Fibroblast of skin of back (primary cell): ENCODE measurements at regions not wholly inside any gene's neighbourhood (a gene's known extent, or its start where the extent isn't known, plus 50 kb on each side); places are given as distances from the start of the nearest gene placed in this dataset.

ENCODE experiments used
- DNase-seq: peaks from one replicate; pipeline ENCODE4 v3.0.0-alpha.2; 2013

DNA sequence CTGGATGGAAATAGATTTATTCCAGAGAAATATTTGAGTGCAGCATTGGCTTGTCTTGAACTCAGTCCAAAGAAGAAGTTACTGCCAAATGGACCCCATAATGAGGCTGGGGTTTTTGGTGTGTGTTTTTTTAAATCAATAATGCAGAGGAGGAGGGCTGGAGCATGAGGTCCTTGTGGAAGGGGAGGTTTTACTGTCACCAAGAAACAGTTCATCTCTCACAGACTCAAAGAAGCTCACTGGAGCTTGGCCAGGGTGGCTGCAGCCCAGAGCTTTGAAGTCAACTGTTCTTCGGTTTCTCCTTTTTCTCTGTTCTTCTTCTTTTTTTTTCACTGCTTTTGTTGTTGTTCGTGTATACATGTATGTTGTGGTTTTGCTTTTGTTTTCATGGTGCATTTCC is 377.7 kb downstream of the FBXW7 start:
- no peak for DNase-seq

DNA sequence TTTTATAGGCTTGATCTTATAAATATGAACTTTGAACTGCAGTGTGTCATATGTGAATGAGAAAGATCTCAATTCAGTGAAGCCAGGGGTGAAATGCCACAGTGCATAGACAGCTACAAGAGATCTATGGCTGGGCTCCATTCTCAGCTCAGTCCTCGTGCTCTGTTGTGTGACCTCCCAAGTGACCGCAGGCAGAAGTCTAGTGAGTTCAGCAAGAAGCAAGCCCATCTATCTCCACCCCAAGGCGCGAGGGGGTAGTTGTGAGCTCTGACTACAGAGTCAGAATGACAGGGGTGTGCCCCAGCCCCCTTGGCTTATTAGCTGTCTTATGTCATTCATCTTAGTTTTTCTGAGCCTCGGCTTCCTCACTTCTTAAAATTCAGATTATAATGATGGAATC is 378.3 kb downstream of the FBXW7 start:
- DNase-seq: no peak

DNA sequence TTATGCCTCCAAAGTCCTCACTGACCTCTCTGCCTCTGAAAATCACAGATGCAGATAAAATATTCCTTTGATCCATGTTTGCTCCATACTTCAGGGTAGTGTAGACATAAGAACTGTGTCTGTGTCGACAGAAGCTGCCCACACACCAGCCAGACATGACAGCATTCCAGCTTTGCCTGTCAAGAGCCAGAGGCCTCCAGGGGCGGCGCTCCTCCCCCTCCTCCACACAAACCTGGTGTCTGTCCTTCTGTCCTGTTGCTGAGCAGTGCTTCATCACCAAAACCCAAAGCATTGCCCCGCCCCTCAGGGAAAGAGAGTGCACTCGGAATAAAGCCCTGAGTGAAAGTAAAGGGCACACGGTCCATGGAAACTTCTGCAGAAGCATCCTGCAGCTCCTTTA is 379.4 kb downstream of the FBXW7 start:
- no peak for DNase-seq

DNA sequence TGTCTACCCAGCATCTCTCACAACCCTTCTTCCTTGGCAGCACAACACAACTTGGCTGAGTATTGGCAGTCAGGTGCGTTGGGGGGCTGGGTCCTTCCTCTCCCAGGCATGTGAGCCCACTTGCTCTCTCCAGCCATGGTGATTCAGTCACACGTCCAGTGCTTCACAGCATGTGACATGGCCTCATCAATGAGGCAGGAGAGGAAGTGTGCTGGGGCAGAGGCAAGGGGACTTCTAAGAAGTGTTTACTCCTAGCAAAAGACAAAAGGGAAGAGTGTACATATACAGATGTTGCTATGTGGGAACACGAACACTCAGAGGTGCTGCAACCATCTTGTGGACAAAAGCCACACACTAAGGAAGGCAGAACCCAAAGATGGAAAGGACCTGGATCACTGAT is 380.8 kb downstream of the FBXW7 start:
- no peak for DNase-seq

DNA sequence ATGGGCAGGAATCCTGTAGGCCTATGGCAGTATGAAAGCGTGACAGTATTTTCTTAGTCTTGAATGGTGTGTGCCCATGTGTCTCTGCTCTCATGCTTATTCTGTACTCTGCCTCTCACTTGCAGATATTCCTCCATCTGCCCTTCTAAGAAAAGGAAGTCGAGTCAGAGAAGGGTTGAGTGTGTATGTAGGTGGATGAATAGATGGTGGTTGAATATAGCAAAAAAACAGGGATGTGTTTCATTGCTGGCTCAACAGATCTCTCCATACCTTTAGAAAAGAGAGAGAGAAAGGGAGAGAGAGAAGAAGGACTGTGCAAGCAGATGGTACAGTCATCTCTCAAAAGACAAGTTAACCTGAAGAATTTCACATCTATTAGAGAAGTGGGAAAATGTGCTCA is 381.5 kb downstream of the FBXW7 start:
- DNase-seq: no peak

DNA sequence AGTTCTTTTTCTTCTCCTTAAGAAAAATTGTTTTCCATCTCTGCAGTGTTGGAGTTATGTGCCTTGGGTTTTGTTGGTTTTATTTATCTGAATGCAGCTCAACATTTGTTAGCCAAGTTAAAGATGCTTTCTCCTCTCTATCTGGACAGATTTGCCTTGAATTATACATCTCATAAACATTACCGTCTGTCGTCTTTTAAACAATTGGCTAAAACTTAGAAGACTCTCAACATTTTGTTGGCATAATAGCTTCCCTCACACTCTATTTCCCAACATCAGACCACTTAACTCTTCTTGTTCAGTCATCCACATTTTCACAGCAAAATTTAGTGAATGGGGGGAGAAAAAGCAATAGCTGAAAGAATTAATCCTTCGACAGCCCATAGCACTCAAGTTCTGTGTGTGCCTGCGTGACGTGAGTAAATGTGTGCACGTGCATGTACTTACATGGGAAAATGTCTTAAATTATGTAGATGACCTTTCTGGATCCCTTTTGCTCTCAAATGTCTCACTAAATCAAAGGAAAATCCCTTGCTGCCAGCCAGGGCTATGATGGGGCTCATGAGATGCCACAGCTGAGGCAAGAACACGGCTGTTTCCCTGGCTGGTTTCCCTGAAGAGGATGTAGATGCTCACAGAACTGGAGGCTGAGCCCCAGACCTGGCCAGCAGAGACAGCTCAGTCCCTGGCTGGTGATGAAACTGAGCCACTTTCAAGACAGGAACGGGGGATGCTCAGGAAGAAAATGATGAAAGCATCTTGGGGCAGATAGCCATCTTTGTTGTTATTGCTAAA is 382.2 kb downstream of the FBXW7 start:
- DNase-seq: no peak

DNA sequence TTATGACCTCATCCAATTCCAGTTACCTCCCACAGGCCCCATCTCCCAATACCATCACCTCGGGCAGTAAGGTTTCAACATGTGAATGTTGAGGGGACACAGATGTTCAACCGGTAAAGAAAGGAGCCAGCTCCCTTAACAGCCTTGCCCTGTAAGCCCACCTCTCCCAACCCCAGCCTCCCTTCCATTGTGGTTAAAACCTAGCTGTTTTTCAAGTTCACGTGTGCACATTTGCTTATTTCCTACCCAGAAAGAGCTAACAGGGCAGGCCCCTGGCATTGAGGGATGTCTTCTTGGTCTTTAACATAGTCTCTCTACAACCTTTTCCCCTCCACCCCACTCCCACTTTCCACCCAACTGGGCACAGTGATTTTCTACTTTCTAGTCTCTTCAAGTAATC is 385.7 kb downstream of the FBXW7 start:
- DNase-seq: no peak

DNA sequence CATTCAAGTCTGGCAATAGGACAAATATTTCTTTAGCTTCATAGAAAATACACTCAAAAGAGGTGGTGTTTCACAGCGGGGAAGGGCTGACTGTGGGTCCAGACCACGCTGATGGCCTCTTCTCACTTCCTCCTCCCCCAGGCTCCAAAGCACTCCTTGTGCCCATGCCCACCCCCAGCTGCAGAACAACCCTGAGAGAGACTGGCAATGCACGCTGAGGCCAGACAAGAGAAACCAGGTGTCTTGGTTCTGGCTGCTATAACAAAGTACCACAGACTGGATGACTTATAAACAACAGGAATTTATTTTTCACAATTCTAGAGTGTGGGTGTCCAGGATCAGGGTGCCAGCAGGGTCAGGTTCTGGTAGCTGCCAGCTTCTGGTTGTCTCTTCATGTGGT is 386.1 kb downstream of the FBXW7 start:
- no peak for DNase-seq

DNA sequence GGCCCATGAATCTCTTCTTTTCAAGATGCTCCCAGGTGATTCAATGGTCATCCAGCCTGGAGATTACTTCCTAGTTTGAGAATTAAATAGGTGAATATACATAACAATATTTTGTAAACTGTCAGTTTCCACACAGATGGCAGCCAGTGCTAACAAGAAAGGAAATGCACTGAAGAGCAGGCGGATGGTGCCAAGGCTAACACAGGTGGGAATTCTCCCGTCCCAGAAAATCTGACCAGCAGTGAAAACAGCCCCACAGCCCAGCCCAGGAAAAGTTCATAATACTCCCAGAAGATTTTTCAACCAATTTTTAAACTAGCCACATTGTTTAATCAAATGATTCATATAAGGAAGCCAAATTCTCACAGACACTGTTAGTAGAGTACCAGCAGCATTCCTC is 387.2 kb upstream of the GATB start:
- DNase-seq: no peak

DNA sequence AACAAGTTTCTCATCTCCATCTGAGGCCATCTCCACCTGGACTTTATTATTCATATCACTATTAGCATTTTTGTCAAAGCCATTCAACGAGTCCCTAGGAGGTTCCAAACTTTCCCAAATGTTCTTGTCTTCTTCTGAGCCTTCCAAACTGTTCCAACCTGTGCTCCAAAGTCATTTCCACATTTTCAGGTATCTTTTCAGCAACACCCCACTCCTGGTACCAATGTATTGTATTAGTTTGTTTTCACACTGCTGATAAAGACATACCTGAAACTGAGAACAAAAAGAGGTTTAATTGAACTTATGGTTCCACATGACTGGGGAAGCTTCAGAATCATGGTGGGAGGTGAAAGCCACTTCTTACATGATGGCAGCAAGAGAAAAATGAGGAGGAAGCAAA is 385.4 kb upstream of the GATB start:
- DNase-seq: no peak

DNA sequence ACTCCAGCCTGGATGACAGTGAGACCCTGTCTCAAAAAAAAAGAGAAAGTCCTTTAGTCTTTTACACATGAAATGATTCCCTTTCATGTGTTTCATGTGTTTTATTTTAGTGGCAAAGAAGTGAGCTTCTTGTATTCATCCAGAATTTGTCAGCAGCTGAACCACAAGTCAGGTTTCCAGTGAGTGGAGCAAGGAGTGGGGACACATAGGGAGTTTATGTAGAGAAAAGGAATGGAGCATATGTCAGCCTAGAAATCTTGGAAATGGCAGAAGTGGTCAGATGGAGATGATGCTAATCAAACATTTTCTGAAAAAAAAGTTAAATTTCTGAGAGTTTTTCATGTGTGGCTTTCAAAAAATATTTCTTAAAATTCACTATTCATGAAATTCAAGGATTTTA is 383.0 kb upstream of the GATB start:
- DNase-seq: no peak

DNA sequence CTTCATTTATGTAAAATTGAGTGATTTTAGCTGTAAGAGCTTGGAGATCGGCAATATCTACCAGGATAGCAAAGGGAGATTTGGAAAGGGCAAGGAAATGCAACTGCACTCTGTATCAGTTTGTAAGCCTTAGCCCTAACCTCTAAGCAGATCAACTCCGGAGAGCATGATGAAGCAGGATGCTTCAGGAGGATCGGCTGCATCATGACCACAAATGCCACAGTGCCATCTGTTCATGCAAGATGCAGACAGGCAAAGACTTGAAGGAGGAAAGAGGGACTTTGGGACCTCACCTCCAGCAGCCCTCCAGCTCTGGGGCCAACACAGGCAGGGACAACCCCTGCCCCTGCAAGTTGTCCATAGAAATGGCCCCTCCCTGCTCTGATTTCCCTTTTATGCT is 377.6 kb upstream of the GATB start:
- DNase-seq: no peak

DNA sequence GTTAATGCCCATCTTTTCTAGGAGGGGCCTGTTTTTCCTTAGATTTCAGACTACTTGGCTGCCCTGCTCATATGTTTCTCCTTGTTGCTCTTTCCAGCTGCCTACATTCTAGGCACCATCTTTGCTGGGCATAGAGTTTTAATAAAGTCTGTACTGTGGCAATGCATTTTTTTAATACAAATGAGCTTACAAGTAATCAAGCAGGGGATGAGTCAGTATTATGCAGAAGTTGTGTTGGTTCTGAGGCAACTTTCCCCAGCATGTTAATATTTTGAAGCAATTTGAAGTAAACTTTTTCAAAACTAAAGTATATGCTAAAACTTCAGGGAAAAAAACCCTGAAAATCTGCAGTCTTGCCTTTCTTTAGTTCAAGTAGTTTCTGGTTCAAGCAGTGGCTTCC is 372.0 kb upstream of the GATB start:
- DNase-seq: no peak

DNA sequence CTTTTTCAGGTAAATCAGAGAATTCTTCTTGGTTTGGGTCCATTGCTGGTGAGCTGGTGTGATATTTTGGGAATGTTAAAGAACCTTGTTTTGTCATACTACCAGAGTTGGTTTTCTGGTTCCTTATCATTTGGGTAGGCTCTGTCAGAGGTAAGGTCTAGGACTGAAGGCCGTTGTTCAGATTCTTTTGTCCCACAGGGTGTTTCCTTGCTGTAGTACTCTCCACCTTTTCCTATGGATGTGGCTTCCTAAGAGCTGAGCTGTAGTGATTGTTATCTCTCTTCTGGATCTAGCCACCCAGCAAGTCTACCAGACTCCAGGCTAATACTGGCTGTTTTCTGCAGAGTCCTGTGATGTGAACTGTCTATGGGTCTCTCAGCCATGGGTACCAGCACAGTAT is 367.5 kb upstream of the GATB start:
- DNase-seq: no peak

DNA sequence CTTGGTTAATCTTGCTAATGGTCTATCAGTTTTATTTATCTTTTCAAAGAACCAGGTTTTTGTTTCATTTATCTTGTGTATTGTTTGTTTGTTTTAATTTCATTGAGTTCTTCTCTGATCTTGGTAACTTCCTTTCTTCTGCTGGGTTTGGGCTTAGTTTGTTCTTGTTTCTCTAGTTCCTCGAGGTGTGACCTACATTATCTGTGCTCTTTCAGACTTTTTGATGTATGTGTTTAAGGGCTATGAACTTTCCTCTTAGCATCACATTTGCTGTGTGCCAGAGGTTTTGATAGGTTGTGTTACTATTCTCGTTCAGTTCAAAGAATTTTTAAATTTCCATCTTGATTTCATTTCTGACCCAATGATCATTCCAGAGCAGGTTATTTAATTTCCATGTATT is 365.4 kb upstream of the GATB start:
- no peak for DNase-seq

DNA sequence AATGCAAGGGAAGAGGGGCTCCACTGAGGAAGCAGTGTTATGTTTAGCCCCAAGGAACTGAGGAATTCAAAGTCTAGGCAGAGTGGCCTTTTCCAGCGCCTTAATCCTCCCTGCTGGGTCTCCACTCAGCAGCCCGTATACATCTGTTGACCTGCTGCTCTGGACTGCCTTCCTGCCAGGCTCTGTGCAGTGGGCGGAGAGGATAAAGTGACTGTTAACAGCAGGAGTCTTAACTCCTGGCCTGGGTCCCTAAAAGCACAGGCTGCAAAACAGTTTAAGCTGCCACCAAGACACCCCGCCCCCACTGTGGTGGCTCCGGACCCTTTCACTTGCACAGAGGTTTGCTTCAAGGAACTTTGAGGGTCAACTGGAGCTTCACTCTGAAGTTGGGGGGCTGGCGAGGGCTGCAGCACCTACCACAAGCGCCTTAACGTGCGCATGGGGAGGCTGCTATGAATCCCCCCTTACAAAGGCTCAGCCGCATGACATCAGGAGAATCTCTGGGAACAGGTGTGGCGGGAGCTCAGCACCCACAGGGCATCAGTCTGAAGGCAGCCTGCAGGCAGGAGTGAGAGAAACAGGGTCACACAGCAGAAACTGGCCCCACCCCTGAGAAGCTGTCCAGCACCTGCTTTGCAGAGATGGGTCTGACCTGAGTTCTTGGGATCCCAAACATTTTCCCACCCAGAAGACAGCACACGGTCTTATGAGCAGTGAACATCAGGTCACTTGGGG is 358.2 kb upstream of the GATB start:
- no peak for DNase-seq

DNA sequence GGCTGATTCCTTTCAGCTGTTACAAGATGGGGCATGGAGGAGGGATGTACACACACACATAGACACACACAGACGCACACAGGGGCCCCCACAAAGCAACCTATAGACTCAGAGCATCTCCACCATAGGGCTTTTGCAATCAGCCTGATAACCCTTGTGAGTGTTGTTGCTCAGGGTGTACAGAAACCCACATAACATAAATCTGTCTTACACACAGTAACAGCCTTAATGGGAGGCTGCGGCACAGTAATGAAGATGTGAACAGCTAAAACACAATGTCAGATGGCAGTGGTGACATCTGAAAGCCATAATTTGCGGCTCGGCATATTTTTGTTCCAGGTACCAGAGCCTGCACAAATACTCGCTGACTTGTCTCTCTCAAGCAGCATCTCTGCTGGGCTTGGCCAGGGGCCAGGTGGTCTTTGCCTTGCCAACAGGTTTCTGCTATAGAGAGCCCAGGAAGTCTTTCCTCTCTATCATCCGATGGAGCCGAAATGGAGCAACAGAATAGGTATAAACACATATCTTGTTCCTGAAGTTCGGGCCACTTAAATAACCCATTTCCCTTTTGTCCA is 357.2 kb upstream of the GATB start:
- DNase-seq: no peak

DNA sequence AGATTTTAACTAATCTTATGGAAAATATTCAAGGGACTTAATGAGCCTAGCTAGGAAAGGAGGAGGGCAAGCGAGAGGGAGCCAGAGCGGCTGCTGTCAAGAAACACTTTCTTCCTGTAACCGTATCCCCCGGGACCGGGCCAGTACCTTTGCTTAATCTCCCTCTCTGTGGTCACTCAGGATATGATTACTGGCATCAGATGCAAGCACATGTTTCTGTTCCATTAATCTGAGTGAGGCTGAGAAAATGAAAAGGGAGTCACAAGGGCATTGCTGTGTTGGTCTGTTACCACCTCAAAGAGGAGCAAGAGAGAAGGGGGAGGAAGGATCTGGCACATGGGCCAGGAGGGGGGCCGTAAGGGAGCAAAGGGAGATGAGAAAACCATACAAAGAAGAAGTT is 356.7 kb upstream of the GATB start:
- DNase-seq: no peak

DNA sequence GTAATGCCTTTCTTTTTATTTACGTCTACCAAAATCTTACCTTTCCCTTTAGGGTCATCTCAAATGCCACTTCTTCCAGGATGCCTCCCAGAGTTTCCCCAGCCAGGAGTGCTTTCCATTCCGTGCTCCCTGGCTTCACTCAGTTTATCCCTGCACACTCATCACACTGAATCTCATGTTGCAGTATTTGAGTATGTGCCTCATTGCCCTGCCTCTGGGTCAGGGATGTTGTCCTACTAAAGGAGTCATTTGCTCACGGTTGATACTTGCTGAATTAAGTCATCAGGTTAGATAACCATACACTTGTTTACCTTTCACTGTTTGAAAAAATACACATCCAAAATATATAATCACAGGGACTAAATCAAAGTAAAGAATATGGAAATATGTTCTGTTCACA is 356.2 kb upstream of the GATB start:
- no peak for DNase-seq

DNA sequence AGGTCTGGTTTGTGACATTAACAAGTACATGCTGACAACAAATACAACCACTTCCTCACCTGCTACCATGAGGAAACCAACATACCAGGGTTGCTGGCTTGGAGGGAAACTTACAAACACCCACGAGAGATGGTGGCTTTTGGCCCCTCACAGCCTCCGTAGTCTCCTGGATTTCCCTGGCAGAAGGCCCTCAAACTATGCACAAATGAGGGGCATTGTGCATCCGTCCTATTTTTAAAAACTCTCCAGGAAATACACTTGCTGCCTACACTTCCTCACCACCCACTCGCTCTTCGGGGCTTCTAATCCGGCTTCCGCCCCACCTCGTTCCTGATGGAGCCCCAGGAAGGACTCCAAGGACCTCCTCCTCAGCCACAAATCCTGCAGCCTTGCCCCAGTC is 355.0 kb upstream of the GATB start:
- no peak for DNase-seq

DNA sequence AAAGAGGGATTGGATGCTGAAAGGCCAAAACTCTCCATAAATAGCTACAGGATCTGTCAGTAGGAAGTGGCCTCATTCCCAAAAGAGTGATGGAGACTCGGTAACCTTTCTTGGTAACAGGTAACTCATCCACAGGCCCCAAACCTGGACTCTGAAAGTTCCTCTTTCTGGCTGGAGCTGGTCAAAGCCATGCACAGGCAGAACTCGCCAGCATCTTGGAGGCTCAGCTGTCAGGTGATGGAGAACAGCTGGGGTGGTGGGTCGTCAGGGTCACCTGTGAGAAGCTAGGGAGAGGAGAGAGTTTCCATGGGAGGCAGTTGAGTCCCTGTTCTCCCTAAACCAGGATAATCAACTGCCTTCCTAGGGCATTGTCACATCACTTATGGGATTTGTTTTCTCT is 354.3 kb upstream of the GATB start:
- DNase-seq: no peak

DNA sequence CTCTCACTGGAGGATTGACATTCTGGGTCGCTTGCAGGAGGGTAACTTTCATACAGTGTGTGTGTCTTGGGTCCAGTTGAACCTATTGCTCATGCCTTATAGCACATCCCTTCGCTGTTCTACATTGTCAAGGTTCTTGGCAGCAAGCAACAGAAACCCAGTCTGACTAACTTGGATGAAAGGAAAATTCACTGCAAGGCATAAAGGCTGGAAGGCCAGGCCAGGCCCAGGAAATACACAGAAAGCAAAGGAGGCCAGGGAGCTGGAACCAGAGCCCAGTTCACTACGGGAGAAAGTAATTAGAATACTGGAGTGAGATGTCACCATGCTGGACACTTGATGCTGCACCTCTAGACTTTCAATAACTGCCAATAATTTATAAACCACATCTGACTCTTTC is 353.8 kb upstream of the GATB start:
- DNase-seq: no peak

DNA sequence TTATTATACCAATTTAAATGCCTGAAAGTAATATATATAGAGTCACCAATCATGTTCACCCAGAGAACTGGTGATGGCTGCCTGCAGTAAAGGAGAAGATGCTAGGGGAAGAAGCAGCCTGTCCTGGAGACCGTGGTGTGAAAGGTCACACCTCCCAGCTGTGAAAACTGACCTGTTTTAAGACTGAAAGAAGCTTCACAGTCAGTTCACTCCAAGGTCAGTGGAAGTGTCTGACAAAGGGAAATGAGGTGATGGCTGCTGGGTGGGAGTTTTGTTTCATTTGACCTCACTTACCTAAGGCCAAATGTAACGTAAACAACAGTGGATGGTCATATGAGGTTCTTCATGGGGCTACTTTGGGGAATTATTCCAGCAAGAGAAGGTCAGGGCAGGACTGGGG is 352.1 kb upstream of the GATB start:
- DNase-seq: no peak

DNA sequence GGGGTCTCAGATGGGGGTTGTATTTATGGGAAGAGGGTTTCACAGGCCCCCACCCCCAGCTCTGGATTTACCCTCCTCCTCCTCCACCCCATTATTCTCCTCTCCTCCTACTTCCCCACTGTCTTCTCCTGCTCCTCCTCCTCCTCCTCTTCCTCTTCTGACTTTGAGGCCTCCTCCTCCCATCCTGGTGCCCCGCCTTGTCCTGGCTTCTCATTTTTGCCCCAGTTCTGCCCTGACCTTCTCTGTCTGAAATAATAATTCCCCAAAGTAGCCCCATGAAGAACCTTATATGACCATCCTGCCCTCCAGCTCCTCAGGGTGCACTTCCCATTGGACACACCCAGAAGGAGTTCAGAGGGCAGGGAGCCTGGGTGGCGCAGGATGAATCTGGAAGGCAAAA is 351.4 kb upstream of the GATB start:
- DNase-seq: no peak
